ENCODE measurements at regions not wholly inside any gene's neighbourhood (a gene's known extent, or its start where the extent isn't known, plus 50 kb on each side); places are given as distances from the start of the nearest gene placed in this dataset.

GRCh38 chr6:156559162-156559690 is 218.0 kb upstream of the ARID1B start:
- DNase-seq = no peak

- DNase-seq = no peak
These were observed 219.3 kb upstream of the ARID1B start for GRCh38 chr6:156557911-156558259.

DNA sequence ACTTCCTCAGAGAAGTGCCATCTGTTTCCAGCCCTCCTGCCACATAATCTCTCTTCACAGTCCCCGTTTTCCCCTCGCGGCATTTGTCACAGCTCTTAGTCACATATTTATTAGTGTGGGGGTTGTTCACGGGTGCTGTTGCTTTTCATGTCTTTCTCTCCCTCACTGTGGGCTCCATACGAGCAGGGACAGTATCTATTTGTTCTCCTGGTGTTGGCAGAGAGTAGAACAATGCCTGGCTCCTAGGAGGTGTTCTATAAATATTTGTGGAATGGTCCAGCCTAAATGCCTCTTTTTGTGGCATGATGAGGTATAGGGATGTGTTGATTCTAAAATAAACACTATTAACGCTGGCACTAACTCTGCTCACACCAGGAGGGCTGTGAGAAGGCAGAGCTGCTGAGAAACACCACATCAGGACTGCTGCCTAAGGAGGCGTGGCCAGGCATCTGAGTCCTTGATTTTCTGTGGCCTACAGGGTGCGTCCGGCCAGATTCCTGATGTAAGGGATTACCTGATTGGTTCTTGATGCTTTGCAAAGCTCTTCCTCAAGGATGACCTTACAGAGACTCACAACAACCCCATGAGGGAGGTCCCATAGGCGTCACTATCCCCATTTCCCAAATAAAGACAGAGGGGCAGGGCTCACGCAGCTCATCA is 219.8 kb upstream of the ARID1B start:
- no peak for DNase-seq

DNA sequence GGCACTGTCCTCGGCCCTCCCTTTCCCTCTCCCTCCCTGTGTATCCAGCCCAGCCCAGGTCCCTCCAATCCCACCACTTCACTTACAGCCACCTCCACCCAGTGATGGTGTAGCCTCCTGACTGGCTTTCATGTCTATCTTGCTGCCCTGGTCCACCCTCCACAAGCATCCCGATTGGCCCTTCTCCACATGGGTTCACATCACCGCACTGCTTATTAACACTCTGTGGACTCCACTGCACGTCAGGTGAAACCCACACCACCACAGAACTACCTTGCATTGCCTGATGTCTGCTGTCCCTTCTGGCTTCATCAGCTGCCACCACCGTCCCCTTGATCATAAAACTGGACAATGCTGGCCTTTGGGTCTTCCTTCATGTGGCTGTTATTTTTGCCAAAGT is 220.4 kb upstream of the ARID1B start:
- DNase-seq = no peak

DNA sequence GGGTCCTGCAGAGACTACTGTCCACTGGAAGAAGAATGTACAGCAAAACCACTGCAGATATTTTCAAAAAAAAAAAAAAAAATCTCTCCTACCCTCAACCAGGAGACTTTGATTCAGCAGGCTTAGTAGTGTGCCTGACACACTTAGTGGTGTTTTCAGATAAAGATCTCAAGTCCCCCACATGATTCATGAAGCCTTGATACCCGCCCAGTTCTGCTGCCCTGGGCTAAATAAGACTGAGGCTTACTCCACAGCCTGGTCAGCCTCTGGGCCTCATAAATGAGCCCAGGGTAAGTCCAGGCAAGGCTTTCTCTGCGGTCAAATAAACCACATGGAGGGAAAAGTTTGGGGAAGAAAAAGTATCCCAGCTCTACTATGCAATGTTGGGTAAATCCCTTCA is 222.1 kb upstream of the ARID1B start:
- DNase-seq = no peak

DNA sequence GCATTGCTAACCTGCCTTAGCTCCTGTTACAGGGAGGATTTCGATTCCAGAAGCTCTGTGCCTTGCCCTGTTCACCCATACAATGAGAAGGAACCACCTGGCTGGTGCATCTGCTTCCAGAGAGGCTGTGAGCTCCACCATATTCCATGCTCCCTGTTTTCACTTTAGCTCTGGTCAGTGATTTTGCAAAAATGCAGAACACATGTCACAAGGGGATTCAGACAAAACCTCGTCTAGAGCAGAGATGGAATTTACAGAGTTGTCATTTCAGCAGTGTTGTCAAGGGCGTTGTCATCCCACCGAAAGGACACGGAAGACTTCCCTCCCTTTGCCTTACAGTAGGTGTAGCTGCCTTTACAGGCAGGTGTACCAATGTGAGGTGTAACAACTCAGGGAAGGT is 223.0 kb upstream of the ARID1B start:
- DNase-seq = no peak

DNA sequence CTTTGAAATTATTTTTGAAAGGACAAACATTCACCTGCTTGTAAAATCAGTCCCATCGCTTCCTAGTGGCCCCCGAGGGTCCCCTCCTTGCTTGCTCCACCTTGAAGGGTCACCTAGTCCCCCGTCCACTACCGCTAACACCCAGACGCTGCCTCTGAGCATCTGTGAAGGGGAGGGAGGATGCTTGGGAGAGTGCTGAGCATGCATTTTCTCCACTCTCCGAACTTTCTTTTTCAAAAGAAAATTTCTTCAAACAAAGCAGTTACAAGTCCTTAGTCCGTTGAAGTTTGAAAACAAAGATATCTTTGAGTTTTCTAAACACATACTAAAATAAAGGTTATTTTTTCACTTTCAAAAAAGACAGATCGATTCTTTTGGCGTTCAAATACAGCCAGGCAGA is 224.3 kb upstream of the ARID1B start:
- DNase-seq = no peak

DNA sequence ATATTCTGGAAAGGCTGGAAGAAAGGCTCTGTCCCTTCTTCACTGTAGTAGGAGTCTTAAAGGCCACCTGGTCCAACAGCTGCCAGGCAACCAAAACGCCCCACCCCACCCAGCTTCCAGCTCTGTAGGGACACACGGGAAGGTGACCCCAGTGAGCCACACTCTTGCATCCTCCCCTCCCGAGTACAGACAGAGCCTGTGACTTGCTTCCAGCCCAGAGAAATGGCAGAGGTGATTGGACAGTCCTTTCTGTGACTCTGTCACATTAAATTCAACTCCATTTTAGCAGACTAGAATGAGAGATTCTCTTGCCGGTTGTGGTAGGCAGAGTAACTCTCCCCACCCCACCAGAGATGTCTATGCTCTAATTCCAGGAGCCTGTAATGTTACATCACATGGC is 226.2 kb upstream of the ARID1B start:
- DNase-seq = no peak

GRCh38 chr6:156545931-156546330 is 231.2 kb upstream of the ARID1B start:
- DNase-seq = no peak

DNA sequence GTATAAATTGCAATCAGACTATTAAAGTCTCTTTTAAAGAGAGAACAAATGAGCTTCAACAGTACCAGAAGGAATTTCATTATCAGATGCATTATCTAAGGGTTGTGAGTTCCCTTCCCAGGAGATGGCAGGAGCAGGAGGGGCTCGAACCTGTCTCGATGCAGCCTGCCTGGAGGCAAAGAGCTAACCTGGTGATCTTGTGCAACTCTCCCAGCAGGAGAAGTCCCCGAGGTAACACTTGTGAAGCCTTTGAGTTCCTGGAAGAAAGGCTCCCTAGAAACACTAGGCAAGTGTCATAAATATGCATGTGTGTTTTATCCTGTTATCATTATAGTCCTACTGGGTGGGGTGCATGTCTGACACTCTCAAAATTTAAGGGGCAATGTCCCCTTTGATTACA is 232.2 kb upstream of the ARID1B start:
- DNase-seq = no peak

DNA sequence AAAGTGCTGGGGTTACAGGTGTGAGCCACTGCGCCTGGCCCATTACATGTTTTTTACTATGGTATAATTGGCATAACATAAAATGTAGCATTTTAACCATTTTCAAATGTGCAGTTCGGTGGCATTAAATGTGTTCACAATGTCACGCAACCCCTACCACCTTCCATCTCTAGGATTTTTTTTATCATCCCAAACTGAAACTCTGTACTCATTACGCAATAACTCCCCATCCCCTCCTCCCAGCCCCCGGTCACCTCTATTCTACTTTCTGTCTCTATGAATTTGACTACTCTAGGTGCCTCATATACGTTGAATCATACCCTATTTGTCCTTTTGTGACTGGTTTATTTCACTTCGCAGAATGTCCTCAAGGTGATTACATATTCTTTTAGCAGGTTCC is 233.1 kb upstream of the ARID1B start:
- no peak for DNase-seq

DNA sequence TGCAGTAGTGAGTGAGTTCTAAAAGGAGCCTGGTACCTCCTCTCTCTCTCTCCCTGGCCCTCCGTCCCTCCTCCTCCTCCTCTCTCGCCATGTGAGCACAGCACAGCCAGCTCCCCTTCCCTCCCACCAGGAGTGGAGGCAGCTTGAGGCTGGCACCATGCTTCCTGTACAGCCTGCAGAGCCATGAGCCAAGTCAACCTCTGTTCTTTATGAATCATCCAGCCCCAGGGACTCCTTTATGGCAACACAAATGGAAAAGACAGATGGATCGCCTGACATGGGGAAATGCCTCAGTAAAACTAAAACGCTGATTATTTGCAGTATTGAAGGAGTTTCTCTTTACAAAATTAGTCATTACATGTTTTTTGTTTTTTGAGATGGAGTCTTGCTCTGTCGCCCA is 233.7 kb upstream of the ARID1B start:
- no peak for DNase-seq

- DNase-seq = no peak
These were observed 238.1 kb upstream of the ARID1B start for GRCh38 chr6:156538875-156539660.

DNA sequence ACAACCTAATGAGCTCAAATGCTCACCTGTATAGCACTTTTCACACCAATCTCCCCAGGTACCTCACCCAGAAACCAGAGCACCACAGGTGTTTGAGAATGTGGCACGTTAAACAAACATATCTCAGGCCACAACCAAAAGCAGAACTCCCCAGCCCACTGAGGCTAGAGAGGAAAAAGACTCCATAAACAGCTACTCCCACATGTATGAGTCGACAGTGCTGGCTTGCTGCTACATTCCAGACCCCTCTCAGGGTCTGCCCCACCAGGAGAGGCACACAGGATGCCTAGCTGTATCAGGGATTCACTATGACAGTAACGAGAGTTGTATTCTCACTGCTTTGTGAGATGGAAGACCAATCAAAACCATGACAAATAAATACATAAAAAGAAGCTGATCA is 242.6 kb upstream of the ARID1B start:
- no peak for DNase-seq

- DNase-seq = no peak
These were observed 243.2 kb upstream of the ARID1B start for GRCh38 chr6:156533872-156534524.

GRCh38 chr6:156526081-156526480 is 251.1 kb upstream of the ARID1B start:
- DNase-seq = no peak

DNA sequence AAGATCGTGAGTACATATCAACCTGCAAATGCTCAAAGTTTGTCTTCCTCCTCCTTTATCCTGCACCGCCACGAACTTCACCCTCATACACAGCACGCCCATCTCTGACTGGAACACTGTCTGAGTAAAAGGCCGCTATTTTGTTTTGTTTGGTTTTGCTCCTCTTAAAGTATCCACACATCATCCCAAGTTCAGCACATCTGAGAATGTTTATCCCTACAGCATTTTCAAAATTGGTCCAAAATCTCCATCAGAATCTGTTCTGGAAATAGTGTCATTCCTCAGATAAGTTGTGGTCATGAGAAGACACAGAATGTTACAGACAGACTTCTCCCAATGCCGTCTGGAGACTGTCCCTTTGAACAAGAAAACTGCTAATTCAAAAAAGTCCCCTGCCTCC is 251.6 kb upstream of the ARID1B start:
- no peak for DNase-seq

GRCh38 chr6:156519940-156520339 is 257.2 kb upstream of the ARID1B start:
- no peak for DNase-seq

DNA sequence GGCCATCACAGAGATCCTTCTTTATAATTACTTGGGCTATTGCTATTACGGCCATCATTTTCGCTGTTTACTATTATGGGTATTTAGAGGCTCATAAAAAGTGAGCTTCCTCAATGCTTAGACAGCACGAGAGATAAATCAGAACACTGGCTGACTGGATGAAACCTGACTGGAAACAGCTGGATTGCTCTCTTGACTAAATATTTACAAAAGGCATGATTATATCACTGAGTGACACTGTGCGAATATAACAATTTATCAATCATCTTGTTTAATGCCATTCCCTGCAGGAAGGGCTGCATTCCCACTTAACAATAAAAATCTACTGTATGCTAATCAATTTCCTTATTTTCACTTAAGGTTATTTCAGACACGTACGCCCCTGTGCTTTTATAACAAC is 260.1 kb upstream of the ARID1B start:
- DNase-seq = no peak

DNA sequence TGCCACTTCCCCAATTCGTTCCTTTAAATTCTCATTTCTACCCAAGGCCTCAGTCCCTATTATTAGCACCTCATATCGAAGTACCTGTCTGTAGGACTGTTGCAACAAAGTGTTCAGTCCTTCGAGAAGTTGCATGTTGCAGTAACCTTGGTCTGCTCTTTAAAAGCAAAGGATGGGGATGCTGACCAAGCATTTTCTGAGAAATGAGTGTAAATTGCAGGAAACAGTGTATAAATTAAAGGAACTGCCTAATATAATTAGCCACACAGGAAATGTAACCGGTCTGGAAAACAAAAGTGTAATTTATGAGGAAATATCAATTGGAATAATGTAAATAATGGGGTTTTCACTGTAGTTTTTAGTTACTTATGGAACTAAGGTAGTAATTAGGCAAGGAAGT is 261.9 kb upstream of the ARID1B start:
- no peak for DNase-seq

DNA sequence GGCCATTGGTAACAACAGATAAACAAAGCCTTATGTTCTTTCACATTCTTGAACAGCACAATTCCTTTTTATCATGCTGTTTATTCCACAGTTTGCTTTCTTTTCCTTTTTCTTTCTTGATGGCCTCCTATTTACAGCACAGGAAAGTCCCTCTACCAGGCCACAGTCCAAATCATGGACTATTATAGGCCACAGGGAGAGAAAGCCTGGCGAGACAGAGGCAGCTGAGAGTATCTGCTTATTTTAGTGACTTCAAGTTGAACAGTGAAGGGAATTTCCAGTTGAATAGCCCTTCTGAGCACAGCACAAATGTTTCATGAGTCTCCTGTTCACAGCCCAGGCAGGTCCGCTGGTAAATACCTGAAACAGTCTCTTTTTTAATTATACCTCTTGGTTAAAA is 263.7 kb upstream of the ARID1B start:
- DNase-seq = no peak

- DNase-seq = no peak
These were observed 265.6 kb upstream of the ARID1B start for GRCh38 chr6:156511570-156511969.

- no peak for DNase-seq
These were observed 266.1 kb upstream of the ARID1B start for GRCh38 chr6:156511051-156511450.

GRCh38 chr6:156510242-156510641 is 266.9 kb upstream of the ARID1B start:
- no peak for DNase-seq
